ENCODE measurements at regions not wholly inside any gene's neighbourhood (a gene's known extent, or its start where the extent isn't known, plus 50 kb on each side); places are given as distances from the start of the nearest gene placed in this dataset.
"Not testable (repeated sequence)": the region's sequence is repeated elsewhere in the genome, so short reads cannot be mapped to it uniquely, and the experiment has no call there.

GRCh38 chr5:61215996-61216395 lies 53.7 kb upstream of the SMIM15 start:
- no peak for FAIRE-seq

GRCh38 chr5:61216741-61217140 lies 54.5 kb upstream of the SMIM15 start:
- no peak for DNase-seq (ENCODE audit: insufficient read length)
- TF ChIP-seq TAF1 (IDR thresholded peaks at IDR 0.05; ENCODE audit: borderline replicate concordance, low read depth, low read length) (no peak), POLR2A (IDR thresholded peaks at IDR 0.05; ENCODE audit: low read depth, low read length) (no peak)
- no peak for FAIRE-seq

More at GRCh38 chr5:61215996-61216395, 53.7 kb upstream of the SMIM15 start:
- no peak for DNase-seq (ENCODE audit: insufficient read length)
- no peak for TF ChIP-seq TAF1 (IDR thresholded peaks at IDR 0.05; ENCODE audit: borderline replicate concordance, low read depth, low read length)
- no peak for TF ChIP-seq POLR2A (IDR thresholded peaks at IDR 0.05; ENCODE audit: low read depth, low read length)
- no peak for TF ChIP-seq POLR2AphosphoS5 (IDR thresholded peaks at IDR 0.05; ENCODE audit: low read depth, low read length)

- DNase-seq (ENCODE audit: insufficient read length) (no peak), FAIRE-seq (no peak)
- no peak for TF ChIP-seq POLR2A (IDR thresholded peaks at IDR 0.05; ENCODE audit: low read depth, low read length)
- no peak for TF ChIP-seq TAF1 (IDR thresholded peaks at IDR 0.05; ENCODE audit: borderline replicate concordance, low read depth, low read length)
- TF ChIP-seq POLR2AphosphoS5 (IDR thresholded peaks at IDR 0.05; ENCODE audit: low read depth, low read length) = no peak
Observed at GRCh38 chr5:61217214-61217613, 54.9 kb upstream of the SMIM15 start.

GRCh38 chr5:61228229-61228628 lies 66.0 kb upstream of the SMIM15 start:
- peak; percentile 62 for FAIRE-seq
- no peak for DNase-seq (ENCODE audit: insufficient read length)
- no peak for TF ChIP-seq POLR2A (IDR thresholded peaks at IDR 0.05; ENCODE audit: low read depth, low read length)
- no peak for TF ChIP-seq POLR2AphosphoS5 (IDR thresholded peaks at IDR 0.05; ENCODE audit: low read depth, low read length)
- TF ChIP-seq TAF1 (IDR thresholded peaks at IDR 0.05; ENCODE audit: borderline replicate concordance, low read depth, low read length) = no peak

- peak; percentile 93 for FAIRE-seq
- TF ChIP-seq POLR2AphosphoS5 (IDR thresholded peaks at IDR 0.05; ENCODE audit: low read depth, low read length) = no peak
- peak; percentile 34 for DNase-seq (ENCODE audit: insufficient read length)
Observed at GRCh38 chr5:61228691-61229280, 66.5 kb upstream of the SMIM15 start.

GRCh38 chr5:61229416-61229815 lies 67.1 kb upstream of the SMIM15 start:
- DNase-seq (ENCODE audit: insufficient read length) = no peak
- TF ChIP-seq POLR2AphosphoS5 (IDR thresholded peaks at IDR 0.05; ENCODE audit: low read depth, low read length) (no peak), POLR2A (IDR thresholded peaks at IDR 0.05; ENCODE audit: low read depth, low read length) (no peak), TAF1 (IDR thresholded peaks at IDR 0.05; ENCODE audit: borderline replicate concordance, low read depth, low read length) (no peak)
- FAIRE-seq = no peak

- DNase-seq (ENCODE audit: insufficient read length) = no peak
- TF ChIP-seq TAF1 (IDR thresholded peaks at IDR 0.05; ENCODE audit: borderline replicate concordance, low read depth, low read length) = no peak
- no peak for TF ChIP-seq POLR2A (IDR thresholded peaks at IDR 0.05; ENCODE audit: low read depth, low read length)
- no peak for TF ChIP-seq POLR2AphosphoS5 (IDR thresholded peaks at IDR 0.05; ENCODE audit: low read depth, low read length)
- FAIRE-seq = no peak
Observed at GRCh38 chr5:61230492-61230891, 68.2 kb upstream of the SMIM15 start.

GRCh38 chr5:61231813-61232212 lies 69.5 kb upstream of the SMIM15 start:
- no peak for DNase-seq (ENCODE audit: insufficient read length)
- no peak for FAIRE-seq
- TF ChIP-seq POLR2AphosphoS5 (IDR thresholded peaks at IDR 0.05; ENCODE audit: low read depth, low read length) (no peak), POLR2A (IDR thresholded peaks at IDR 0.05; ENCODE audit: low read depth, low read length) (no peak), TAF1 (IDR thresholded peaks at IDR 0.05; ENCODE audit: borderline replicate concordance, low read depth, low read length) (no peak)

GRCh38 chr5:61232490-61233050 lies 70.3 kb upstream of the SMIM15 start:
- DNase-seq (ENCODE audit: insufficient read length) = no peak
- TF ChIP-seq TAF1 (IDR thresholded peaks at IDR 0.05; ENCODE audit: borderline replicate concordance, low read depth, low read length) (no peak), POLR2AphosphoS5 (IDR thresholded peaks at IDR 0.05; ENCODE audit: low read depth, low read length) (no peak), POLR2A (IDR thresholded peaks at IDR 0.05; ENCODE audit: low read depth, low read length) (no peak)
- FAIRE-seq = no peak

GRCh38 chr5:61234019-61234418 lies 71.8 kb upstream of the SMIM15 start:
- DNase-seq (ENCODE audit: insufficient read length) = no peak
- TF ChIP-seq POLR2A (IDR thresholded peaks at IDR 0.05; ENCODE audit: low read depth, low read length) (no peak), TAF1 (IDR thresholded peaks at IDR 0.05; ENCODE audit: borderline replicate concordance, low read depth, low read length) (no peak), POLR2AphosphoS5 (IDR thresholded peaks at IDR 0.05; ENCODE audit: low read depth, low read length) (no peak)
- FAIRE-seq = no peak

GRCh38 chr5:61236715-61237114 lies 74.4 kb upstream of the SMIM15 start:
- FAIRE-seq; DNase-seq (ENCODE audit: insufficient read length): not testable (repeated sequence)

- no peak for FAIRE-seq
- DNase-seq (ENCODE audit: insufficient read length) = no peak
- TF ChIP-seq POLR2AphosphoS5 (IDR thresholded peaks at IDR 0.05; ENCODE audit: low read depth, low read length) (no peak), TAF1 (IDR thresholded peaks at IDR 0.05; ENCODE audit: borderline replicate concordance, low read depth, low read length) (no peak), POLR2A (IDR thresholded peaks at IDR 0.05; ENCODE audit: low read depth, low read length) (no peak)
Observed at GRCh38 chr5:61245486-61245885, 83.2 kb upstream of the SMIM15 start.

GRCh38 chr5:61245936-61246335 lies 83.7 kb upstream of the SMIM15 start:
- no peak for DNase-seq (ENCODE audit: insufficient read length)
- FAIRE-seq = no peak
- TF ChIP-seq POLR2A (IDR thresholded peaks at IDR 0.05; ENCODE audit: low read depth, low read length) = no peak
- TF ChIP-seq TAF1 (IDR thresholded peaks at IDR 0.05; ENCODE audit: borderline replicate concordance, low read depth, low read length) = no peak

Data from GM12892 (cell line).